ENCODE measurements at regions not wholly inside any gene's neighbourhood (a gene's known extent, or its start where the extent isn't known, plus 50 kb on each side); places are given as distances from the start of the nearest gene placed in this dataset.

GRCh38 chr7:35570937-35571336, 124.0 kb downstream of the HERPUD2 start:
- no peak for TF ChIP-seq EZH2phosphoT487 (conservative IDR thresholded peaks at IDR 0.05; ENCODE audit: low read length)
- no peak for TF ChIP-seq CTCF (IDR thresholded peaks at IDR 0.05; ENCODE audit: insufficient read depth, low read length, poor library complexity, severe bottlenecking)

GRCh38 chr7:35565927-35566326, 129.0 kb downstream of the HERPUD2 start:
- H3K27me3 ChIP-seq (ENCODE audit: low read length), result no peaks in the 10 kb centered on the region
- no peak overlapping the region for H3K4me3 ChIP-seq (ENCODE audit: insufficient read depth, low read length, poor library complexity, severe bottlenecking)
- H3K9ac ChIP-seq (ENCODE audit: low read length), result no peak overlapping the region
- no peaks in the 10 kb centered on the region for H3F3A ChIP-seq (ENCODE audit: insufficient read depth)
- H3K79me2 ChIP-seq (ENCODE audit: insufficient read depth, low read length), result no peaks in the 10 kb centered on the region
- H4K20me1 ChIP-seq (ENCODE audit: low read depth, low read length), result no peaks in the 10 kb centered on the region
- H3K36me3 ChIP-seq (ENCODE audit: low read length), result no peaks in the 10 kb centered on the region
- no peak overlapping the region for H3K27ac ChIP-seq (ENCODE audit: low read depth, low read length)
- no peaks in the 10 kb centered on the region for H3K9me2 ChIP-seq (replicated peaks; ENCODE audit: insufficient read depth, low read length)
- TF ChIP-seq CTCF (IDR thresholded peaks at IDR 0.05; ENCODE audit: insufficient read depth, low read length, poor library complexity, severe bottlenecking) (no peak), EZH2phosphoT487 (conservative IDR thresholded peaks at IDR 0.05; ENCODE audit: low read length) (no peak)
- no peak overlapping the region for H2AFZ ChIP-seq (ENCODE audit: low read depth, low read length, severe bottlenecking)
- no peaks in the 10 kb centered on the region for H3K9me3 ChIP-seq (ENCODE audit: insufficient read depth, low read length)
- no peak overlapping the region for H3K4me2 ChIP-seq (ENCODE audit: low read depth, low read length, poor library complexity, severe bottlenecking)

More at GRCh38 chr7:35570937-35571336, 124.0 kb downstream of the HERPUD2 start:
- Histone ChIP-seq H3K79me2 (ENCODE audit: insufficient read depth, low read length) (no peaks in the 10 kb centered on the region), H3F3A (ENCODE audit: insufficient read depth) (no peaks in the 10 kb centered on the region), H3K9me3 (ENCODE audit: insufficient read depth, low read length) (no peaks in the 10 kb centered on the region), H3K27me3 (ENCODE audit: low read length) (no peaks in the 10 kb centered on the region), H2AFZ (ENCODE audit: low read depth, low read length, severe bottlenecking) (no peak overlapping the region), H3K36me3 (ENCODE audit: low read length) (no peaks in the 10 kb centered on the region), H3K27ac (ENCODE audit: low read depth, low read length) (no peak overlapping the region), H3K9me2 (replicated peaks; ENCODE audit: insufficient read depth, low read length) (no peaks in the 10 kb centered on the region), H3K4me2 (ENCODE audit: low read depth, low read length, poor library complexity, severe bottlenecking) (no peak overlapping the region), H3K9ac (ENCODE audit: low read length) (no peak overlapping the region), H4K20me1 (ENCODE audit: low read depth, low read length) (no peaks in the 10 kb centered on the region), H3K4me3 (ENCODE audit: insufficient read depth, low read length, poor library complexity, severe bottlenecking) (no peak overlapping the region)

- Histone ChIP-seq H3K79me2 (ENCODE audit: insufficient read depth, low read length) (no peaks in the 10 kb centered on the region), H3K36me3 (ENCODE audit: low read length) (no peaks in the 10 kb centered on the region), H4K20me1 (ENCODE audit: low read depth, low read length) (no peaks in the 10 kb centered on the region), H3F3A (ENCODE audit: insufficient read depth) (no peaks in the 10 kb centered on the region), H3K4me2 (ENCODE audit: low read depth, low read length, poor library complexity, severe bottlenecking) (no peak overlapping the region), H3K9me3 (ENCODE audit: insufficient read depth, low read length) (no peaks in the 10 kb centered on the region), H3K9me2 (replicated peaks; ENCODE audit: insufficient read depth, low read length) (no peaks in the 10 kb centered on the region), H3K27ac (ENCODE audit: low read depth, low read length) (no peak overlapping the region), H3K9ac (ENCODE audit: low read length) (no peak overlapping the region), H3K4me3 (ENCODE audit: insufficient read depth, low read length, poor library complexity, severe bottlenecking) (no peak overlapping the region), H3K27me3 (ENCODE audit: low read length) (no peaks in the 10 kb centered on the region), H2AFZ (ENCODE audit: low read depth, low read length, severe bottlenecking) (no peak overlapping the region)
- TF ChIP-seq CTCF (IDR thresholded peaks at IDR 0.05; ENCODE audit: insufficient read depth, low read length, poor library complexity, severe bottlenecking) (no peak), EZH2phosphoT487 (conservative IDR thresholded peaks at IDR 0.05; ENCODE audit: low read length) (no peak)
Observed at GRCh38 chr7:35558841-35559240, 136.1 kb downstream of the HERPUD2 start.

Measured in SU-DHL-6 (cell line).